Smooth muscle cell (in vitro differentiated cells): ENCODE measurements at regions not wholly inside any gene's neighbourhood (a gene's known extent, or its start where the extent isn't known, plus 50 kb on each side); places are given as distances from the start of the nearest gene placed in this dataset.

Experiments used
- DNase-seq: peaks from one replicate; lab custom pipeline; 2025; ENCODE audit not compliant: unreplicated experiment; lab: John Stamatoyannopoulos, UW
- H2AFZ ChIP-seq: fragments of 200-600 bp; sonication (generic); 2 replicates; pipeline ENCODE4 v1.6.0; 2016; ENCODE audit warnings: antibody characterized with exemption, low read depth, mild to moderate bottlenecking
- H3F3A ChIP-seq: fragments of 200-600 bp; sonication (generic); 2 replicates; pipeline ENCODE4 v1.6.0; 2017; ENCODE audit warnings: antibody characterized with exemption, low read depth
- H3K27ac ChIP-seq: fragments of 200-600 bp; sonication (generic); 2 replicates; pipeline ENCODE4 v1.5.1; 2016; ENCODE audit warnings: low read depth, mild to moderate bottlenecking
- H3K27me3 ChIP-seq: fragments of 200-600 bp; sonication (generic); 2 replicates; pipeline ENCODE4 v1.6.1; 2016; ENCODE audit warnings: low read depth, mild to moderate bottlenecking
- H3K36me3 ChIP-seq: fragments of 200-600 bp; sonication (generic); 2 replicates; pipeline ENCODE4 v1.5.1; 2016; ENCODE audit warnings: low read depth
- H3K4me1 ChIP-seq: fragments of 200-600 bp; sonication (generic); 2 replicates; pipeline ENCODE4 v1.5.1; 2016; ENCODE audit warnings: low read depth
- H3K4me2 ChIP-seq: fragments of 200-600 bp; sonication (generic); 2 replicates; pipeline ENCODE4 v1.6.0; 2016; ENCODE audit warnings: mild to moderate bottlenecking
- H3K4me3 ChIP-seq: fragments of 200-600 bp; sonication (generic); 2 replicates; pipeline ENCODE4 v1.5.1; 2016; ENCODE audit warnings: mild to moderate bottlenecking
- H3K79me2 ChIP-seq: fragments of 200-600 bp; sonication (generic); 2 replicates; pipeline ENCODE4 v1.6.0; 2016; ENCODE audit warnings: low read depth, mild to moderate bottlenecking
- H3K9ac ChIP-seq: fragments of 200-600 bp; sonication (generic); 2 replicates; pipeline ENCODE4 v1.6.0; 2016; ENCODE audit warnings: low read depth
- H3K9me3 ChIP-seq: fragments of 200-600 bp; sonication (generic); replicated peaks from 2 replicates; pipeline ENCODE4 v1.5.1; 2016; ENCODE audit warnings: low read depth
- H4K20me1 ChIP-seq: fragments of 200-600 bp; sonication (generic); 2 replicates; pipeline ENCODE4 v1.6.0; 2016; ENCODE audit warnings: low read depth
- WGBS: methylation state at CpG from one replicate; pipeline ENCODE4 v1.1.7; 2016; ENCODE audit warnings: low lambda C conversion rate; 5-methylcytosine and 5-hydroxymethylcytosine counted together
- TF ChIP-seq, protein P1 (sequence below): fragments of 200-600 bp; sonication (generic); IDR thresholded peaks from 2 replicates; pipeline ENCODE4 v1.5.1; 2017; ENCODE audit warnings: borderline replicate concordance, mild to moderate bottlenecking, antibody characterized with exemption; ENCODE audit not compliant: insufficient read depth, poor library complexity, severe bottlenecking

DNA sequence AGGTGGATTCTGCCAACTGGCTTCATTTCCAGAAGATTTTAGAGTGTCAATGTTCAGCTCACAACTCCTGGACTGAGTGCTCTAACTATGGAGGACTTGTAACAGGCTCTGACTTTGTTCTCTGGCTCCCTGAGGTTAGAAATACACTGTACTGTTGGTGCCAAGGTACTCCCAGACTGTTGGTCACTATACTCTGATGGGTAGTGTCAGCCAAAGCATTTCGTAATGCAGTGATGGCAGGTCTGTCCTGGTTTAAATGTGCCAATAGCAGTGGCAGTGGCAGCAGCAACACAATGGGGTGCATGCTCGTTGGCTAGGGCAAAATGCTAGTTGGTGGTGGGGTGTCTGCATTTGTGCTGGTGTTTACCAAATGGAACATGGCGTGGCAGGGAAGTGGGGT is 472.2 kb downstream of the TDRD3 start:
- Histone ChIP-seq H3K4me3 (no peak overlapping the region), H3K9me3 (no peaks in the 10 kb centered on the region), H3K79me2 (no peaks in the 10 kb centered on the region), H2AFZ (no peak overlapping the region), H3F3A (no peaks in the 10 kb centered on the region), H4K20me1 (no peaks in the 10 kb centered on the region), H3K4me2 (no peak overlapping the region), H3K4me1 (no peaks in the 10 kb centered on the region), H3K36me3 (no peaks in the 10 kb centered on the region), H3K27me3 (no peaks in the 10 kb centered on the region), H3K9ac (no peak overlapping the region), H3K27ac (no peak overlapping the region)
- TF ChIP-seq, protein P1, sequence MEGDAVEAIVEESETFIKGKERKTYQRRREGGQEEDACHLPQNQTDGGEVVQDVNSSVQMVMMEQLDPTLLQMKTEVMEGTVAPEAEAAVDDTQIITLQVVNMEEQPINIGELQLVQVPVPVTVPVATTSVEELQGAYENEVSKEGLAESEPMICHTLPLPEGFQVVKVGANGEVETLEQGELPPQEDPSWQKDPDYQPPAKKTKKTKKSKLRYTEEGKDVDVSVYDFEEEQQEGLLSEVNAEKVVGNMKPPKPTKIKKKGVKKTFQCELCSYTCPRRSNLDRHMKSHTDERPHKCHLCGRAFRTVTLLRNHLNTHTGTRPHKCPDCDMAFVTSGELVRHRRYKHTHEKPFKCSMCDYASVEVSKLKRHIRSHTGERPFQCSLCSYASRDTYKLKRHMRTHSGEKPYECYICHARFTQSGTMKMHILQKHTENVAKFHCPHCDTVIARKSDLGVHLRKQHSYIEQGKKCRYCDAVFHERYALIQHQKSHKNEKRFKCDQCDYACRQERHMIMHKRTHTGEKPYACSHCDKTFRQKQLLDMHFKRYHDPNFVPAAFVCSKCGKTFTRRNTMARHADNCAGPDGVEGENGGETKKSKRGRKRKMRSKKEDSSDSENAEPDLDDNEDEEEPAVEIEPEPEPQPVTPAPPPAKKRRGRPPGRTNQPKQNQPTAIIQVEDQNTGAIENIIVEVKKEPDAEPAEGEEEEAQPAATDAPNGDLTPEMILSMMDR = no peak
- WGBS = 83% methylated on average over 3 of the region's 3 CpGs
- DNase-seq = no peak

DNA sequence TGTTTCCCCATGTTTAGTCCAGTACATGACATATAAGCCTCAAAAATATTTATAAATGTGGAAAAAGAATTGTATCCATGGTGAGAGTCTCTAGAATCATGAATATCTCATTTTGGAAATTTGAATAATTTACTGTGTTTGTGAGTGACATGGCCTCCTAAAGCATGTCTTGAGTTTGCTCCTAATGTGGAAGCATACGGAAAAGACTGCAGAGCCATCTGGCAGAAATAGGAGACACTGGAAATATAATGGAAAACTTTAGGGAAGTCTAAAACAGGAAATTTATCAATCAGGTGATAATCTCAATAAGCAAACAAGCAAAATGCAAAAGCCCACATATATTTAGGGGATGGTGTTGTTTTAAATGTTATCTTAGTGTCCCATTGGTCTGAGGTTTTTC is 465.0 kb downstream of the TDRD3 start:
- no peak overlapping the region for H3K4me2 ChIP-seq
- 83% methylated on average over 1 of the region's 1 CpG for WGBS
- no peak overlapping the region for H3K9ac ChIP-seq
- H3F3A ChIP-seq = no peaks in the 10 kb centered on the region
- DNase-seq = no peak
- no peaks in the 10 kb centered on the region for H3K4me1 ChIP-seq
- TF ChIP-seq, protein P1 = no peak
- no peak overlapping the region for H3K4me3 ChIP-seq
- H3K36me3 ChIP-seq = no peaks in the 10 kb centered on the region
- H2AFZ ChIP-seq = no peak overlapping the region
- H3K27me3 ChIP-seq = peaks cover 7% of the 10 kb centered on the region
- H3K79me2 ChIP-seq = no peaks in the 10 kb centered on the region
- no peaks in the 10 kb centered on the region for H4K20me1 ChIP-seq
- no peaks in the 10 kb centered on the region for H3K9me3 ChIP-seq
- no peak overlapping the region for H3K27ac ChIP-seq

DNA sequence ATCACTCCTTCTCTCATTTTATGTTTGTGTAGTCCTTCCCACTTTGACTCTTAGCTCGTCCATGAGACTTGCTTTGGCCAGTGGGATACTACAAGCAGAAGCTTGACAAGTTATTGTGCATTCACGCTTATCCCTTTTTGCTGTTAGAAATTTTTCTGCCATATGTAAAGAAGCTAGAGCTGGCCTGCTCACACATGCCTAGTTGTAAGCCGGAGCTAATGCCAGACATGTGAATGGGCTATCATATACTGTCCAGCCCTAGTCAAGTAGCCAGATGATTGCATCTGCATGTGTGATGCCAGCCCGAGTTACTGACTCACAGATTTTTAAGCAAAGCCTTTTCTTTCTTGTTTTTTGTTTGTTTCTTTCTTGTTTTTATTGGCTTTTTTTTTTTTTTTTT is 460.7 kb downstream of the TDRD3 start:
- H3K9ac ChIP-seq = no peak overlapping the region
- no peak for DNase-seq
- no peak overlapping the region for H3K27ac ChIP-seq
- no peaks in the 10 kb centered on the region for H3K4me1 ChIP-seq
- H3K9me3 ChIP-seq = no peaks in the 10 kb centered on the region
- WGBS = 85% methylated on average over 4 of the region's 4 CpGs
- H3K79me2 ChIP-seq = no peaks in the 10 kb centered on the region
- H3K4me3 ChIP-seq = no peak overlapping the region
- no peaks in the 10 kb centered on the region for H3K36me3 ChIP-seq
- TF ChIP-seq, protein P1 = no peak
- H3K27me3 ChIP-seq = peaks cover 7% of the 10 kb centered on the region
- H4K20me1 ChIP-seq = no peaks in the 10 kb centered on the region
- no peak overlapping the region for H2AFZ ChIP-seq
- no peaks in the 10 kb centered on the region for H3F3A ChIP-seq
- H3K4me2 ChIP-seq = no peak overlapping the region

DNA sequence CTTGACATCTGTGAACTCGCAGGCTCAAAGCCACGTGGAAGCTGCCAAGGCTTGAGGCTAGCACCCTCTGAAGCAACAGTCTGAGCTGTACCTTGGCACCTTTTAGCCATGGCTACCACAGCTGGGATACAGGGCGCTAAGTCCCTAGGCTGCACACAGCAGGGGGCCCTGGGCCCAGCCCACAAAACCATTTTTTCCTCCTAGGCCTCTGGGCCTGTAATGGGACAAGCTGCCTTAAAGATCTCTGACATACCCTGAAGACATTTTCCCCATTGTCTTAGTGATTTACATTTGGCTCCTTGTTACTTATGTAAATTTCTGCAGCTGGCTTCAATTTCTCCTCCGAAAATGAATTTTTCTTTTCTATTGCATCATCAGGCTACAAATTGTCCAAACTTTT is 455.9 kb downstream of the TDRD3 start:
- DNase-seq = no peak
- Histone ChIP-seq H3K4me3 (no peak overlapping the region), H3K4me1 (no peaks in the 10 kb centered on the region), H3K9ac (no peak overlapping the region), H3K9me3 (no peaks in the 10 kb centered on the region), H3K4me2 (no peak overlapping the region), H3K79me2 (no peaks in the 10 kb centered on the region), H4K20me1 (no peaks in the 10 kb centered on the region), H3K27me3 (no peaks in the 10 kb centered on the region), H3K27ac (no peak overlapping the region), H3F3A (no peaks in the 10 kb centered on the region), H3K36me3 (no peaks in the 10 kb centered on the region), H2AFZ (no peak overlapping the region)
- 90% methylated on average over 4 of the region's 4 CpGs for WGBS
- TF ChIP-seq, protein P1 = no peak
